ENCODE measurements at regions not wholly inside any gene's neighbourhood (a gene's known extent, or its start where the extent isn't known, plus 50 kb on each side); places are given as distances from the start of the nearest gene placed in this dataset.

- TF ChIP-seq POLR2A (IDR thresholded peaks at IDR 0.05) (no peak), CTCF (IDR thresholded peaks at IDR 0.05) (no peak)
Observed at GRCh38 chr10:62625484-62625883, 179.0 kb upstream of the ADO start.
